DOHH2 (cell line): ENCODE measurements at regions not wholly inside any gene's neighbourhood (a gene's known extent, or its start where the extent isn't known, plus 50 kb on each side); places are given as distances from the start of the nearest gene placed in this dataset.

Source experiments
- H3F3A ChIP-seq: fragments of 200-600 bp; sonication (generic), shearing (Covaris generic); 2 replicates; pipeline ENCODE4 v1.6.0; 2016; ENCODE audit warnings: antibody characterized with exemption, mild to moderate bottlenecking; ENCODE audit not compliant: control insufficient read depth, insufficient read depth
- H3K27ac ChIP-seq: fragments of 200-600 bp; sonication (generic); 2 replicates; pipeline ENCODE4 v1.5.1; 2014; ENCODE audit warnings: low read depth, mild to moderate bottlenecking, low read length, moderate library complexity
- H3K27me3 ChIP-seq: fragments of 200-600 bp; sonication (generic); 2 replicates; pipeline ENCODE4 v1.6.1; 2014; ENCODE audit warnings: mild to moderate bottlenecking, low read length, mixed read lengths; ENCODE audit not compliant: control insufficient read depth
- H3K36me3 ChIP-seq: fragments of 200-600 bp; sonication (generic); 2 replicates; pipeline ENCODE4 v1.6.1; 2014; ENCODE audit warnings: mild to moderate bottlenecking, low read length, moderate library complexity, mixed read lengths; ENCODE audit not compliant: control insufficient read depth
- H3K4me1 ChIP-seq: fragments of 200-600 bp; sonication (generic); 2 replicates; pipeline ENCODE4 v1.6.1; 2014; ENCODE audit warnings: mild to moderate bottlenecking, low read length, mixed read lengths; ENCODE audit not compliant: control insufficient read depth
- H3K4me2 ChIP-seq: fragments of 200-600 bp; sonication (generic); 2 replicates; pipeline ENCODE4 v1.6.0; 2014; ENCODE audit warnings: mild to moderate bottlenecking, low read length, moderate library complexity
- H3K4me3 ChIP-seq: fragments of 200-600 bp; sonication (generic); 2 replicates; pipeline ENCODE4 v1.5.1; 2014; ENCODE audit warnings: mild to moderate bottlenecking, low read length, mixed read lengths
- H3K79me2 ChIP-seq: fragments of 200-600 bp; sonication (generic); 2 replicates; pipeline ENCODE4 v1.6.1; 2014; ENCODE audit warnings: mild to moderate bottlenecking, low read length, mixed read lengths; ENCODE audit not compliant: control insufficient read depth
- H3K9me2 ChIP-seq: fragments of 200-600 bp; sonication (generic); replicated peaks from 2 replicates; pipeline ENCODE4 v1.6.1; 2014; ENCODE audit warnings: mild to moderate bottlenecking, low read length, mixed read lengths; ENCODE audit not compliant: control insufficient read depth
- H3K9me3 ChIP-seq: fragments of 200-600 bp; sonication (generic); 2 replicates; pipeline ENCODE4 v1.6.1; 2014; ENCODE audit warnings: antibody characterized with exemption, low read length, mixed read lengths; ENCODE audit not compliant: control insufficient read depth, insufficient read depth
- H4K20me1 ChIP-seq: fragments of 200-600 bp; sonication (generic); 2 replicates; pipeline ENCODE4 v1.6.0; 2014; ENCODE audit warnings: low read depth, mild to moderate bottlenecking, antibody characterized with exemption, low read length, moderate library complexity; ENCODE audit not compliant: control insufficient read depth, insufficient read depth
- CTCF ChIP-seq: fragments of 200-600 bp; sonication (generic); IDR thresholded peaks from one replicate; pipeline ENCODE4 v1.5.1; 2014; ENCODE audit warnings: antibody characterized with exemption, mild to moderate bottlenecking, low read depth, low read length; ENCODE audit not compliant: poor library complexity, severe bottlenecking
- EZH2phosphoT487 ChIP-seq: fragments of 200-600 bp; sonication (generic); IDR thresholded peaks from 2 replicates; pipeline ENCODE4 v1.6.1; 2017; ENCODE audit warnings: borderline replicate concordance, mild to moderate bottlenecking, antibody characterized with exemption, low read length, moderate library complexity, mixed read lengths

GRCh38 chr6:103167345-103168071, 1692.2 kb downstream of the HACE1 start:
- no peaks in the 10 kb centered on the region for H3K4me1 ChIP-seq
- no peaks in the 10 kb centered on the region for H3K36me3 ChIP-seq
- H3K4me2 ChIP-seq = no peak overlapping the region
- no peak for TF ChIP-seq EZH2phosphoT487
- TF ChIP-seq CTCF = no peak
- no peaks in the 10 kb centered on the region for H3F3A ChIP-seq
- H3K9me2 ChIP-seq = no peaks in the 10 kb centered on the region
- H3K9me3 ChIP-seq = no peaks in the 10 kb centered on the region
- no peak overlapping the region for H3K4me3 ChIP-seq
- H3K27me3 ChIP-seq = no peaks in the 10 kb centered on the region
- no peaks in the 10 kb centered on the region for H3K79me2 ChIP-seq
- H3K27ac ChIP-seq = no peak overlapping the region
- H4K20me1 ChIP-seq = no peaks in the 10 kb centered on the region

GRCh38 chr6:103154779-103155572, 1704.7 kb downstream of the HACE1 start:
- H4K20me1 ChIP-seq = no peaks in the 10 kb centered on the region
- no peaks in the 10 kb centered on the region for H3K79me2 ChIP-seq
- H3K9me2 ChIP-seq = no peaks in the 10 kb centered on the region
- no peak overlapping the region for H3K4me2 ChIP-seq
- no peak overlapping the region for H3K4me3 ChIP-seq
- H3K9me3 ChIP-seq = no peaks in the 10 kb centered on the region
- H3K27me3 ChIP-seq = no peaks in the 10 kb centered on the region
- no peaks in the 10 kb centered on the region for H3F3A ChIP-seq
- TF ChIP-seq CTCF (no peak), EZH2phosphoT487 (no peak)
- no peaks in the 10 kb centered on the region for H3K36me3 ChIP-seq
- no peak overlapping the region for H3K27ac ChIP-seq
- H3K4me1 ChIP-seq = no peaks in the 10 kb centered on the region

- H3K4me2 ChIP-seq = no peak overlapping the region
- no peaks in the 10 kb centered on the region for H4K20me1 ChIP-seq
- no peaks in the 10 kb centered on the region for H3F3A ChIP-seq
- H3K79me2 ChIP-seq = no peaks in the 10 kb centered on the region
- no peaks in the 10 kb centered on the region for H3K27me3 ChIP-seq
- H3K4me1 ChIP-seq = no peaks in the 10 kb centered on the region
- no peaks in the 10 kb centered on the region for H3K9me3 ChIP-seq
- no peak overlapping the region for H3K4me3 ChIP-seq
- TF ChIP-seq EZH2phosphoT487 (no peak), CTCF (no peak)
- H3K36me3 ChIP-seq = no peaks in the 10 kb centered on the region
- H3K9me2 ChIP-seq = no peaks in the 10 kb centered on the region
- no peak overlapping the region for H3K27ac ChIP-seq
These were observed 1706.7 kb downstream of the HACE1 start for GRCh38 chr6:103153016-103153415.
